GM12892 (cell line): ENCODE measurements at regions not wholly inside any gene's neighbourhood (a gene's known extent, or its start where the extent isn't known, plus 50 kb on each side); places are given as distances from the start of the nearest gene placed in this dataset.

Experiments used
- POLR2A ChIP-seq: IDR thresholded peaks from 2 replicates; pipeline ENCODE4 v1.6.1; 2011; ENCODE audit warnings: low read depth, low read length, control low read depth
- POLR2AphosphoS5 ChIP-seq: IDR thresholded peaks from 2 replicates; pipeline ENCODE4 v1.6.1; 2011; ENCODE audit warnings: low read depth, low read length, control low read depth
- TAF1 ChIP-seq: IDR thresholded peaks from 2 replicates; pipeline ENCODE4 v1.6.1; 2011; ENCODE audit warnings: low read depth, mild to moderate bottlenecking, control low read depth, low read length, borderline replicate concordance

DNA sequence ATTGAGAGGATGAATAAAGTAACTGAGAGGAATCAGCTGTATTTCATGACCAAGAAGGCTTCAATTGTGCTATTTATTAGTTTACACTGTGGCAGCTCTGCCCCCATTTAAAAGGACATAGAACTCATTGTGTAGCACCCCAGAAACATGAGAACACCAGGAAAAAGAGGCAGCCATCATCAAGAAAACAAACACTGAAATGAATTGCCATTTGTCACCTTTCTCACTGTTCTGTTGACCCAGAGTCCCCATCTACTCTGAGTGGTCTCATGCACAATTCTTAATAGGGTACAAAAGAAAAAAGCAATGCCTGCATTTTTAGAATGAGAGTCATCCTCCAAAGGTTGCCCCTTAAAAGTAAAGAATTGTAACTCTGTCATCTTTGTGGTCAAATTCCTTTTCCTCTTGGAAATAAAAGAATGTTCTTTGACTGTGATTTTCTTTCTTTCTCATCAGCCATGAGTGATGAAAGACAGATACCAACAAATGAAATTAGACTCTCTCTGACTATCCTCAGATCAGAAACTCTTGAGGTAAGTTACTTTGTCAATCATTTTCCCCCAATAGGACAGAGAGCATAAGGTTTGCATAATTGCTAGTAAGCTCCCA lies 1941.9 kb upstream of the PIK3C3 start:
- TF ChIP-seq POLR2A (no peak), TAF1 (no peak), POLR2AphosphoS5 (no peak)
